OCI-LY7 (cell line): ENCODE measurements at regions not wholly inside any gene's neighbourhood (a gene's known extent, or its start where the extent isn't known, plus 50 kb on each side); places are given as distances from the start of the nearest gene placed in this dataset.

ENCODE experiments used
- EZH2phosphoT487 ChIP-seq: fragments of 200-600 bp; sonication (generic); IDR thresholded peaks from 2 replicates; pipeline ENCODE4 v1.6.1; 2018; ENCODE audit warnings: low read depth, borderline replicate concordance, mild to moderate bottlenecking, mixed run types, antibody characterized with exemption, low read length, moderate library complexity, mixed read lengths
- TF ChIP-seq, protein P1 (sequence below): fragments of 200-600 bp; sonication (generic); conservative IDR thresholded peaks from 2 replicates; pipeline ENCODE4 v1.5.1; 2014; ENCODE audit warnings: mild to moderate bottlenecking, antibody characterized with exemption, low read length, moderate library complexity, mixed read lengths

DNA sequence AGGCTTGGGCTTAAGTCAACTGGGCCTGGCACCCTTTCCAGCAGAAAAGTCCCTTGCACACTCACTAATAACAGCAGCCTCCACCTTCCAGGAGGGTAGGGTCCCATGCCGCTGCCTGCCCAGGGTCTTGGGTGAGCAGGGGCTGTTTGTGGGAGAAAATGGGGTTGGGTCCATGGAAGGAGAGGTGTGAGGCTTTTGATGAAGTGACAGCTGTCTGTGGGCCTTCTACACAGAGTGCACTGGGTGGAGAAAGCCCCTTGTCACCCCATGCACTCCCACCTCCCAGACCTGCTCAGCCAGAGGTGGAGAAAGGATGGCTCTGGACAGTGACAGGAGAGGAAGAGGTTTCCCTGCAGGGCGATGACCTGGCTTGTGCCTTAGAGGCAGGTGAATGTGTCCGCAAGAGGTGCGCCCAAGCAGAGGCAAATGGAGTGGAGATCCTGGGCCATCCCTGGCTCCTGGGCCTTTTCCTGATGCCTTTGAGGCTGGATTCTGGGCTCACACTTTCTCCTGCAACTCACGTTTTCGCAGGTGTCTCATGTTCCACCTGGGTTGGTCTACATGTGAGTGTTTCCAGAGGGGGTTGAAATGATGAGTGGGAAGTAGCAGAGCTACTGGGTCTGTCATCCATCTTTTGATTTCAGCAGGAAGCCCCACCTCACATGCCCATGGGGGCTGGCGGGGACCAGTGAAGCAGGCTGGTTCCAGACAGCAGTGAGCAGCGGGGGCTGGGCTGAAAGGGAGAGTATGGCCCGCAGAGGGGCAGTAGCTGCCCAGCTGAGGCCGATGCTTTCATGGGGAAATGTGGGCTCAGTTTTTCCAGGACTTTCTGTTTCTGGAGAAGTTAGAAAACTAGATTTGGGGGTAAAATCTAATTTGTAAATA is 85.2 kb upstream of the PRR23E start:
- TF ChIP-seq, protein P1, sequence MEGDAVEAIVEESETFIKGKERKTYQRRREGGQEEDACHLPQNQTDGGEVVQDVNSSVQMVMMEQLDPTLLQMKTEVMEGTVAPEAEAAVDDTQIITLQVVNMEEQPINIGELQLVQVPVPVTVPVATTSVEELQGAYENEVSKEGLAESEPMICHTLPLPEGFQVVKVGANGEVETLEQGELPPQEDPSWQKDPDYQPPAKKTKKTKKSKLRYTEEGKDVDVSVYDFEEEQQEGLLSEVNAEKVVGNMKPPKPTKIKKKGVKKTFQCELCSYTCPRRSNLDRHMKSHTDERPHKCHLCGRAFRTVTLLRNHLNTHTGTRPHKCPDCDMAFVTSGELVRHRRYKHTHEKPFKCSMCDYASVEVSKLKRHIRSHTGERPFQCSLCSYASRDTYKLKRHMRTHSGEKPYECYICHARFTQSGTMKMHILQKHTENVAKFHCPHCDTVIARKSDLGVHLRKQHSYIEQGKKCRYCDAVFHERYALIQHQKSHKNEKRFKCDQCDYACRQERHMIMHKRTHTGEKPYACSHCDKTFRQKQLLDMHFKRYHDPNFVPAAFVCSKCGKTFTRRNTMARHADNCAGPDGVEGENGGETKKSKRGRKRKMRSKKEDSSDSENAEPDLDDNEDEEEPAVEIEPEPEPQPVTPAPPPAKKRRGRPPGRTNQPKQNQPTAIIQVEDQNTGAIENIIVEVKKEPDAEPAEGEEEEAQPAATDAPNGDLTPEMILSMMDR = no peak
- no peak for TF ChIP-seq EZH2phosphoT487
